DMS153 treated with DMSO at 0.1 percent for 48 hours (cell line): ENCODE measurements at regions not wholly inside any gene's neighbourhood (a gene's known extent, or its start where the extent isn't known, plus 50 kb on each side); places are given as distances from the start of the nearest gene placed in this dataset.

ENCODE experiments used
- DNase-seq: peaks from one replicate; lab custom pipeline; 2025; ENCODE audit not compliant: unreplicated experiment; lab: John Stamatoyannopoulos, UW

DNA sequence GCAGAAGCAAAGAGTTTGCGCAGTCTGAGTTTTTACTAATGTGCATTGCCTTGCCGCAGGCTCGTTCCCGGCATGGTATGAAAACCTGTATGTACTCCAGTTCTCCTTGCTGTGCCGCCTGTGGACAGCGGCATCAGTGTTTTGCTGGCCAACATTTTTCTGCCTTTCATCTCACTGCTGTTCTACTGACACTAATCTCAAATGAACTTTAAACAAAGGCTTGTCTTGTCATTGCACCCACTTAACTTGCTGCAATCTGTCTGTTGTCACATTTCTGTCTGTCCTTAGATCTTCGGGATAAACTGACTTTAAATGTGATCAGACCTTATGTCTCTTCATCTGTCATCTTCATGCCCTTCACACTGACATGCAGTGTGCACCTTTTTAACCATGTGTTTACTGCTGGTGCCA is 71.7 kb upstream of the ZNRF2 start:
- DNase-seq = no peak

DNA sequence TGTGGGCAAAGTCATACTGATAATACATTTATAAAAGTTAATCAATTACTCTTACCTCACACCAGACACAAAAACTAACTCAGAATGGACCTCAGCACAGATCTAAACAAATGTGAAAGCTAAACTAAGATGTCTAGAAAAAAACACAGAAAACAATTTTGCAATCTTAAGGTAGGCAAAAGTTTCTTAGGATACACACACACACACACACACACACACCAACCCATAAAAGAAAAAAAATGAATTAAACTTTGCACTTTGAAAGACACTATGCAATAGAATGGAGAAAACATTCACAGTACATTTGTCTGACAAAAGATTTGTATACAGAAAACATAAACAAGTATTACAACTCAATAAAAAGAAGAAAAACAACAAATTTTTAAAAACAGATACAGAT is 70.8 kb upstream of the ZNRF2 start:
- no peak for DNase-seq

DNA sequence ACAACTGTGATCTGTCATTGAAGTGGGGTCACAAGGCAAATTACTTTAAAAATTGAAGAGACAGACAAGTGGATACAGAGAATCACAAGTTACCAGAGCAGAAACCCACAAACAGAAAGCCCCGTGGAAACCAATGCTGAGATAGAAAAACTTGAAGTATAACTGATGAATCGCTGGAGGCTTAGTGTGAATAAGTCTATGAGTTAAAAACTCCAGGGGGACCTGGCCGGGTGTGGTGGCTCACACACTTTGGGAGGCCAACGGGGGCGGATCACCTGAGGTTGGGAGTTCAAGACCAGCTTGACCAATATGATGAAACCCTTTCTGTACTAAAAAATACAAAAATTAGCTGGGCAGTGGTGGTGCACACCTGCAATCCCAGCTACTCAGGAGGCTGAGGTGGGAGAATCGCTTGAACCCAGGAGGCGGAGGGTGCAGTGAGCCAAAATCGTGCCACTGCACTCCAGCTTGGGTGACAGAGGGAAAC is 69.7 kb upstream of the ZNRF2 start:
- DNase-seq = no peak

DNA sequence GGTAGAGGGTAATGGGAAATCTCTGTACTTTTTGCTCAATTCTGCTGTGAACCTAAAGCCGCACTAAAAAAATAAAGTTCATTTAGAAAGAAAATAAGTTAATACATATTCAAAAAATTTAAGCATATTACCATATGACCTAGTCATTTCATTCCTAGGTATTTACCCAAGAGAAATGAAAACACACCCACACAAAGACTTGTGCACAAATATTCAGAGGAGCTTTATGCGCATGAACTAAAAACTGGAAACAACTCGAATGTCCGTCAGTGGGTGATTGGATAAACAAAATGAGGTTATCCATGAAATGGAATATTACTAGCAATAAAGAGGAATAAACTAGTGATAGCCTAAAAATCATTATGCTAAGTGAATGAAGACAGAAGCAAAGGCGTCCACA is 62.6 kb upstream of the ZNRF2 start:
- DNase-seq = no peak

DNA sequence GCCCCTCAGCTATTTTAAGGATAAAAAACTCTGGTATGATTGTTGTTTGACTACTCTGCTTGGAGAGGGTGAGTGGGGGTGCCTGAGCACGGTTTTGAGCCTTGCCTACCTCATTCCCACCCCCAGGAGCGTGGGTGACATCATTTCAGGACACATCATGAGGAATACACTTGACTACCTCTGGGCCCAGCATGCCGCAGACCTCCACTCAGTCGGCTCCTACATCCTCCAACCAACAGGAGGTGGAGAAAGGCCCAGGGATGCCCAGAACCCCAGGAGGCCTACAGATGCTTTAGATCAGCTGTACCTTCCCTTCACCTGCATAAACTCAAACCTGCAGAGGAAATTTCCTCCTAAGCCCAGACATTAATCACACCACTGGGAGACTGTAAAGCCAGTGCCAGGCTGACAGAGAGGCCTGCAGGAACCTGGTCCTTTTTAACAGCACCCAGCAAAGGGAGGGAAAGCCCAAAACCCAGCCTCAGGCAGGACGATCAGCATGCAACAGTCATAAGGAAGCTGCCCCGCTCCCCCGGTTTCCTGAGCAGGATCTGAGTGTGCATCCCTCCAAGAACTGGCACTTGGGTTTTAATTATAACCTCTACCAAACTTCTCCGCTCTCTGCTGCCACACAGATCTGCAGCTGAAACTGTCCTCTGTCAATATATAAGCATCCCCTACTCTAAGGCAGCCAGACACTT is 61.7 kb upstream of the ZNRF2 start:
- no peak for DNase-seq

DNA sequence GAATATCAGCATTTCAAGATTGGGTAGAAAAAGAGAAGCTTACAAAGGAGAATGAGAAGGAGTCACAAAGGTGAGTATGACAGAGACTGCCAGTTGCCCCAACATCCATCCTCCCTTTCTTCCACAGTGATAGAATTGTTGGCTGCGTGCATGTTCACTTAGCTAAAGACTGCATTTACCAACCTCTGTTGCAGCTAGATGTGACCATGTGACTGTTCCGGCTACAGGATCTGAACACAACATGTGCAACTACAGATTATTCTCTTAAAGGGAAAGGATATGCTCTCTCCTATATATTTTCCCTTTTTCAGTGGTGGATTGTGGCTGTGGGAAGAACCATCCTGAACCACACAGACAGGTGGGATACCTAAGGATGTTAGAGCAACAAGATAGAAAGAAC is 60.5 kb upstream of the ZNRF2 start:
- no peak for DNase-seq

DNA sequence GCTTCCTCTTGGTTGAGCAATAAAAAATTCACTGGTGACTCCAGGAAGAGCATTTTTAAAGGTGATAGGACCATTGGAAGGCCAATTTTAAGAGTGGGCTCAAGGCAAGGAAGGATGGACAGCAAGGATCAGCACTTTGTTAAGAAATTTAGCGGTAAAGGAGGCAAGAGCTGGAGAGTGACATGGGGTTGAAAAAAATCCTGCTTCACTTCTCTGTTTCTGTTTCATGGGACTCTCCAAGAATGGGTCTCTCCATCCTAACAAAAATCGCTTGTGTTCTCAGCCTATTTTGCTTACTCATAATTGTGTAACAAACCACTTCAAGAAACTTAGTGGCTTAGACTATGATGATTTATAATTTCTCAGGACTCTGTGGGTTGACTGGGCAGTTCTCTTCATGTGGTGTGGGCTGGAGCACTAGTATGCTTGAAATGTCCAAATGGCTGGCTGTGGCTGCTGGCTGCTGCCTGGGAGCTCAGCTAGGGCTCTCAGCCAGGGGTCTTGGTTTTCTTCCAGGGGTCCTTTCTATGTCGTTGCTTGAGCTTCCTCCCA is 59.8 kb upstream of the ZNRF2 start:
- DNase-seq = no peak

DNA sequence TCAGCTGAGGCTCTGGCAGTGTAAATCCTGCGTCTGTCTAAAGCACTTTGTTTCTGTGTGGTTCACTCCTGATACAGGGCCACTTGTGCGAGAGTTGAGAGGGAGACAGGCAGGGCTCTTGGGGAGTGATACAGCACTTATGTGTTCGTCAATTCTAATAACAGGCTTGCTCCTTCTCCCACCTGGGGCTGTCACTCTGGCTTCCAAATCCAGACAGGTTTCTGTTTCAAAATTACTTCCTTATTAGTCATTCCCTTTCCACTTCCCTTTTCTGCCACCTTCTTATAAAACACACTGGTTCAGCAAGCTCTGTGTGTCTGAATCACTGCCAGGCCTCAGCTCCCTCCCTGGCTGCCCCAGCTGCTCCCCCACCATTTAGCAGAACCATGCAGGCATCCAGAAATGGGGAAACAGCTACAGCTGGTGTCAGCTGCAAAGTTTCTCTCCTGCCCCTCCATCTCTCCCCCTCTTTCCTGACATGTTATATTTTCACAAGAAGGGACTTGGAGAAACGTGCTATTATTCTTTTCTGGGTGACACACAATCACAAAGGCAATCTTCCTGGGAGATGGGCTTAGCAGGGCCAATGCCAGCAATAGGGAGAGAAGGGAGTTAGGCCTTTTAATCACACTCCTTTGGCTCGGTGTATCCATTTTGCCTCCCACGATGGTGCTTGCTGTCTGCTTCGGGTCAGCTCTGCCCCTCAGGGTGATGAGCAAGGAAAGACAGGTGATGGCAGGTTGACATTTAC is 58.4 kb upstream of the ZNRF2 start:
- peak; percentile 67 for DNase-seq

DNA sequence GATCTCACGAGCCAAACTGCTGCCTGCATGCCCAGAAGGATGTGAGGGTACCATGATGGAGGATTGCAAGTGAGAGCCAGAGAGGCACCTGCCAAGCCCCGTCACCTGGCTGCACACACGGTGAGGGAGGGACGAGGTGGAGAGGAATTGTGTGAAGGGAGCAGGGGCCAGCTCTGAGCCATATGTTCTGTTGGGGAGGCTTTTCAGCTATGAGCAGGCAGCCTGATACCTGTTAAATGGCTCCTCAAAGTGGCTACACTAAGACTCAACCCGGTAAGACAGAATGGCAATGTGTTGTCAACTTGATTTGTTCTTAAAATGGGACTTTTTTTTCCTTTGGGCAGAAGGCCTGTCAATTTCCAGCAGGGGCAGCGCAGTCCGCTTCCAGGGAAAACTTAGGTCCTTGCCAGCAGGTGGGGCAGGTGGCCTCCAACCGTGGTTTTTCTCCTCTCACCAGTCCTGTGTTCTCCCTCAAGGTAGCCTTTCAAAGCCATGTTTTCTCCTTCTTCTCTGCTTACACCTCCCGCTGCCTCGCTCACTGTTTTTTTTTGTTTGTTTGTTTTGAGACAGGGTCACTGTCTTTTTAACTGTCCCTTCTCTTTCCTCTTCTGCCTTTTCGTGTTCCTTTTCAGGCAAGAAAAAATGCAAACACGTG is 57.7 kb upstream of the ZNRF2 start:
- DNase-seq = peak; percentile 69

- DNase-seq = no peak
Measured at GRCh38 chr7:30231271-30231670, 53.1 kb upstream of the ZNRF2 start.

DNA sequence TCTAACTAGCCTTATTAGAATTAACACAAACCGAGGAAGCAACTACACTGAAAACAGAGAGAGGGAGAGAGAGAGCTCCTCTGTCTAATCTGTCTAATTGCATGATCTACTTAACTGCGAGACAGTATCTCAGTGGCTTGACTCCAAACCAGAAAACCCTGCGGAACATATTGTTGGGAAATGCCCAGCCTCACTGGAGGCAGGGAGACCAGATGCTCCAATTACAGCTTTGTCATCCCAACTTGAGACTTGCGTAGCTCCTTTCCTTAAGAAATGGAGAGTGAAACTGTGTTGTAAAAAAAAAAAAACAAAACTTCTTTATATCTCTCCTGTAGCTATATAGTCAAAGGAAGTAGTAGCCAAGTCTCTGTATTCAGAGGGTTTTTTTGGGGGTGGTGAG is 52.0 kb upstream of the ZNRF2 start:
- DNase-seq = no peak
